ENCODE measurements at regions not wholly inside any gene's neighbourhood (a gene's known extent, or its start where the extent isn't known, plus 50 kb on each side); places are given as distances from the start of the nearest gene placed in this dataset.
"Not testable (repeated sequence)": the region's sequence is repeated elsewhere in the genome, so short reads cannot be mapped to it uniquely, and the experiment has no call there.

DNA sequence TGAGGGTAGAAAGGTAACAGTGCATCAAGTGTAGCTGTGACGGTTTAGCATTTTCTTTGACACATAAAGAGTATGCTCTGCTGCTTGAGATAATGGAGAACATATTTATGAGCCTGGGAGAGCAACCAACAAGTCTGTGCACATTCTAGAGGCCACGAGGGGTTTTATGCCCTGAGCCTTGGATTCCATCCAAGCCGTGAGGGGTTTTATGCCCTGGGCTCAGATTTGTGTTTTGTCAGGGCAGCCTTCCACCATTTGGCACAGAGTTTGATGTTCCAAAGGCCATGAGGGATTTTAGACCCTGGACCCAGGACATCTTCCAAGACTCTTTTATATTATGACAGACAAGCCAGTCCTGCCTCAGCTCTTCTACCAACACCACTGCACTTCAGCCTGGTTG, 106.4 kb downstream of the ZNF486 start:
- Histone ChIP-seq H3K4me2 (ENCODE audit: low read depth, low read length) (no peak overlapping the region), H4K20me1 (ENCODE audit: insufficient read depth, low read length) (no peaks in the 10 kb centered on the region), H3K9me2 (replicated peaks; ENCODE audit: insufficient read depth, low read length) (no peaks in the 10 kb centered on the region), H3K4me1 (ENCODE audit: low read length) (no peaks in the 10 kb centered on the region), H3K27ac (ENCODE audit: low read length) (no peak overlapping the region), H3K36me3 (replicated peaks; ENCODE audit: insufficient read depth, low read length) (no peaks in the 10 kb centered on the region), H3F3A (ENCODE audit: insufficient read depth, low read length) (no peaks in the 10 kb centered on the region), H3K4me3 (ENCODE audit: low read length) (no peak overlapping the region), H3K9me3 (replicated peaks; ENCODE audit: insufficient read depth, low read length) (no peaks in the 10 kb centered on the region), H3K79me2 (ENCODE audit: low read length) (no peaks in the 10 kb centered on the region), H3K27me3 (replicated peaks; ENCODE audit: insufficient read depth, low read length) (no peaks in the 10 kb centered on the region), H3K9ac (ENCODE audit: low read length) (no peak overlapping the region), H2AFZ (ENCODE audit: low read length) (no peak overlapping the region)
- TF ChIP-seq, protein P1, sequence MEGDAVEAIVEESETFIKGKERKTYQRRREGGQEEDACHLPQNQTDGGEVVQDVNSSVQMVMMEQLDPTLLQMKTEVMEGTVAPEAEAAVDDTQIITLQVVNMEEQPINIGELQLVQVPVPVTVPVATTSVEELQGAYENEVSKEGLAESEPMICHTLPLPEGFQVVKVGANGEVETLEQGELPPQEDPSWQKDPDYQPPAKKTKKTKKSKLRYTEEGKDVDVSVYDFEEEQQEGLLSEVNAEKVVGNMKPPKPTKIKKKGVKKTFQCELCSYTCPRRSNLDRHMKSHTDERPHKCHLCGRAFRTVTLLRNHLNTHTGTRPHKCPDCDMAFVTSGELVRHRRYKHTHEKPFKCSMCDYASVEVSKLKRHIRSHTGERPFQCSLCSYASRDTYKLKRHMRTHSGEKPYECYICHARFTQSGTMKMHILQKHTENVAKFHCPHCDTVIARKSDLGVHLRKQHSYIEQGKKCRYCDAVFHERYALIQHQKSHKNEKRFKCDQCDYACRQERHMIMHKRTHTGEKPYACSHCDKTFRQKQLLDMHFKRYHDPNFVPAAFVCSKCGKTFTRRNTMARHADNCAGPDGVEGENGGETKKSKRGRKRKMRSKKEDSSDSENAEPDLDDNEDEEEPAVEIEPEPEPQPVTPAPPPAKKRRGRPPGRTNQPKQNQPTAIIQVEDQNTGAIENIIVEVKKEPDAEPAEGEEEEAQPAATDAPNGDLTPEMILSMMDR (IDR thresholded peaks at IDR 0.05; ENCODE audit: low read length): no peak
- TF ChIP-seq EZH2phosphoT487 (IDR thresholded peaks at IDR 0.05; ENCODE audit: low read length) (no peak), EZH2 (optimal IDR thresholded peaks at IDR 0.05; ENCODE audit: low read depth, low read length) (no peak)
- no peak for DNase-seq

DNA sequence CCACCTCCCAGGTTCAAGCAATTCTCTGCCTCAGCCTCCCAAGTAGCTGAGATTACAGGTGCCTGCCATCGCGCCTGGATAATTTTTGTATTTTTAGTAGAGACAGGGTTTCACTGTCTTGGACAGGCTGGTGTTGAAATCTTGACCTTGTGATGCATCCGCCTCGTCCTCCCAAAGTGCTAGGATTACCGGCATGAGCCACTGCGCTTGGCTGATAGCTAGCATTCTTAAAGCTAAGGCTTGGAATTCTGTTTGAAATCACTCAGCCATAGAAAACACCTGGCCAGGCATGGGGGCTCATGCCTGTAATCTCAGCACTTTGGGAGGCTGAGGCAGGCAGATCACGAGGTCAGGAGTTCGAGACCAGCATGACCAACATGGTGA, 105.6 kb downstream of the ZNF486 start:
- H3K9ac ChIP-seq (ENCODE audit: low read length); H3K27me3 ChIP-seq (replicated peaks; ENCODE audit: insufficient read depth, low read length); H2AFZ ChIP-seq (ENCODE audit: low read length); H3K4me1 ChIP-seq (ENCODE audit: low read length); DNase-seq; H3K36me3 ChIP-seq (replicated peaks; ENCODE audit: insufficient read depth, low read length); H3K9me3 ChIP-seq (replicated peaks; ENCODE audit: insufficient read depth, low read length); H4K20me1 ChIP-seq (ENCODE audit: insufficient read depth, low read length); H3K9me2 ChIP-seq (replicated peaks; ENCODE audit: insufficient read depth, low read length); H3F3A ChIP-seq (ENCODE audit: insufficient read depth, low read length); H3K4me3 ChIP-seq (ENCODE audit: low read length); H3K4me2 ChIP-seq (ENCODE audit: low read depth, low read length); H3K27ac ChIP-seq (ENCODE audit: low read length); H3K79me2 ChIP-seq (ENCODE audit: low read length): not testable (repeated sequence)

DNA sequence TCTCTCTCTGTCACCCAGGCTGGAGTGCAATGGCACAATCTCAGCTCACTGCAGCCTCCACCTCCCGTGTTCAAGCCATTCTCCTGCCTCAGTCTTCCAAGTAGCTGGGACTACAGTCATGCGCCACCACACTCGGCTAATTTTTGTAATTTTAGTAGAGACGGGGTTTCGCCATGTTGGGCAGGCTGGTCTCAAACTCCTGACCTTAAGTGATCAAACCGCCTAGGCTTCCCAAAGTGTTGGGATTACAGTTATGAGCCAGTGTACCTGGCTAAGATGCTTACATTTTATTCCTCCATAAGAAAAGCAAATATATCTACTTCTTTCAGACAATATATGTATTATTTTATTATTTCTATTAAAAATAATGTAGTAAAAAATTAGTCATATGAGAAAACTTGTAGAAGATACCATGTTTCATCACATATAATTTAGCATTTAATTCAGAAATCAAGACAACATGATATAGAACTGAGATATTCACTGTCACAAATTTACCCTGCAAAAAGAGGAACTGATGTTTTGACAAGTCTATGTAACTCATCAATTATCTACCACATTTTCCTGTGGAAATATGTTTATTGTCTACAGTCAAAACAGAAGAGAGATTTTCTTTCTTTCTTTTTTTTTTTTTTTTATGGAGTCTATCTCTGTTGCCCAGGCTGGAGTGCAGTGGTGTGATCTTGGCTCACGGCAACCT, 105.1 kb downstream of the ZNF486 start:
- DNase-seq; H3K9me2 ChIP-seq (replicated peaks; ENCODE audit: insufficient read depth, low read length); H3K9me3 ChIP-seq (replicated peaks; ENCODE audit: insufficient read depth, low read length); H2AFZ ChIP-seq (ENCODE audit: low read length); H3K9ac ChIP-seq (ENCODE audit: low read length); H3K36me3 ChIP-seq (replicated peaks; ENCODE audit: insufficient read depth, low read length); H3K4me3 ChIP-seq (ENCODE audit: low read length); H3K4me2 ChIP-seq (ENCODE audit: low read depth, low read length); H3K79me2 ChIP-seq (ENCODE audit: low read length); H3K4me1 ChIP-seq (ENCODE audit: low read length); H3F3A ChIP-seq (ENCODE audit: insufficient read depth, low read length); H3K27me3 ChIP-seq (replicated peaks; ENCODE audit: insufficient read depth, low read length); H4K20me1 ChIP-seq (ENCODE audit: insufficient read depth, low read length); H3K27ac ChIP-seq (ENCODE audit: low read length): not testable (repeated sequence)

DNA sequence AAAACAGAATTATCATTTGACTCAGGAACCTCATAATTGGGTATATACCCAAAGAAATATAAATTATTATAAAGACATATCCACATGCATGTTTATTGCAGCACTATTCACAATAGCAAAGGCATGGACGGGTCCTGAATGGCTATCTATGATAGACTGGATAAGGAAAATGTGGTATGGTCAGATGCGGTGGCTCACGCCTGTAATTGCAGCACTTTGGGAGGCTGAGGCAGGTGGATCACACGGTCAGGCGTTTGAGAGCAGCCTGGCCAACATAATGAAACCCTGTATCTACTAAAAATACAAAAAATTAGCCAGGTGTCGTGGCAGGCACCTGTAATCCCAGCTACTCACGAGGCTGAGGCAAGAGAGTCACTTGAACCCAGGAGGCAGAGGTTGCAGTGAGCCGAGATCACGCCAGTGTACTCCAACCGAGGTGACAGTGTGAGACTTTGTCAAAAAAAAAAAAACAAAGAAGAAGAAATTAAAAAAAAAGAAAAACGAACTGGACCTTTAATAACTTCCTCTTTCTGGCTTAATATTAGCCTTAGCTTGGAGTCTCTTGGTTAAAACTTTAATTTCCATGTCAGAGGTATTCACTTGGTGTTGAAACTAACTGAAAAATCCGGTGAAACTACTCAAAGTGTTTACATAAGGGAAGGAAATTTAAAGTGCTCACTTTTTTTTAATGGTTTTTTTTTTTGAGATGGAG, 104.4 kb downstream of the ZNF486 start:
- Histone ChIP-seq H3K27ac (ENCODE audit: low read length) (no peak overlapping the region), H2AFZ (ENCODE audit: low read length) (no peak overlapping the region), H3K4me3 (ENCODE audit: low read length) (no peak overlapping the region), H3K36me3 (replicated peaks; ENCODE audit: insufficient read depth, low read length) (no peaks in the 10 kb centered on the region), H3K27me3 (replicated peaks; ENCODE audit: insufficient read depth, low read length) (no peaks in the 10 kb centered on the region), H3K9me3 (replicated peaks; ENCODE audit: insufficient read depth, low read length) (no peaks in the 10 kb centered on the region), H4K20me1 (ENCODE audit: insufficient read depth, low read length) (no peaks in the 10 kb centered on the region), H3K9ac (ENCODE audit: low read length) (no peak overlapping the region), H3K4me2 (ENCODE audit: low read depth, low read length) (no peak overlapping the region), H3F3A (ENCODE audit: insufficient read depth, low read length) (no peaks in the 10 kb centered on the region), H3K79me2 (ENCODE audit: low read length) (no peaks in the 10 kb centered on the region), H3K4me1 (ENCODE audit: low read length) (no peaks in the 10 kb centered on the region), H3K9me2 (replicated peaks; ENCODE audit: insufficient read depth, low read length) (no peaks in the 10 kb centered on the region)
- DNase-seq: no peak
- TF ChIP-seq, protein P1 (IDR thresholded peaks at IDR 0.05; ENCODE audit: low read length): no peak
- no peak for TF ChIP-seq EZH2 (optimal IDR thresholded peaks at IDR 0.05; ENCODE audit: low read depth, low read length)
- no peak for TF ChIP-seq EZH2phosphoT487 (IDR thresholded peaks at IDR 0.05; ENCODE audit: low read length)

Measured in MM.1S (cell line).